SK-N-SH (cell line): ENCODE measurements at regions not wholly inside any gene's neighbourhood (a gene's known extent, or its start where the extent isn't known, plus 50 kb on each side); places are given as distances from the start of the nearest gene placed in this dataset.

Experiments used
- CTCF ChIA-PET: fragments of 300-600, 350-600 bp; formaldehyde crosslinking; extraction: SDS; loops from one replicate; lab custom pipeline; 2021; lab: Yijun Ruan, JAX
- POLR2A ChIA-PET: fragments of 350-600 bp; sonication (Branson Sonifier 250); formaldehyde crosslinking; extraction: SDS; loops from one replicate; lab custom pipeline; 2020; ENCODE audit warnings: antibody characterized with exemption, inconsistent platforms; lab: Yijun Ruan, JAX
- DNase-seq: peaks from one replicate; pipeline ENCODE4 v3.0.0; 2012
- H2AFZ ChIP-seq: fragments of 200-600 bp; sonication (generic); 2 replicates; pipeline ENCODE4 v1.8.1; 2016; ENCODE audit warnings: antibody characterized with exemption, mild to moderate bottlenecking, low read depth
- H3F3A ChIP-seq: fragments of 200-600 bp; sonication (generic); replicated peaks from 2 replicates; pipeline ENCODE3; 2016; ENCODE audit warnings: antibody characterized with exemption, mild to moderate bottlenecking; ENCODE audit not compliant: insufficient read depth
- H3K27ac ChIP-seq, 2 experiments: fragments of 200-500 bp in 1 of 2; fragments of 200-600 bp in 1 of 2; sonication (Bioruptor generic) in 1 of 2; sonication (generic), shearing (Covaris generic) in 1 of 2; 2 replicates each; pipeline versions ENCODE4 v1.5.1 to v1.6.1; 2014 to 2016; ENCODE audit warnings: low read depth in 2 of 2, inconsistent platforms in 1 of 2, low read length in 1 of 2, mild to moderate bottlenecking in 1 of 2, mixed read lengths in 1 of 2
- H3K27me3 ChIP-seq: fragments of 200-600 bp; sonication (generic), shearing (Covaris generic); 2 replicates; pipeline ENCODE4 v1.6.1; 2016; ENCODE audit warnings: mixed run types; ENCODE audit not compliant: insufficient read depth
- H3K36me3 ChIP-seq, 2 experiments: fragments of 200-500 bp in 1 of 2; fragments of 200-600 bp in 1 of 2; sonication (Bioruptor generic) in 1 of 2; sonication (generic) in 1 of 2; replicated peaks in 1 of 2; 2 replicates each; pipeline versions ENCODE3 to v1.5.1; 2014 to 2016; ENCODE audit warnings: low read length in 1 of 2, mild to moderate bottlenecking in 1 of 2; ENCODE audit not compliant: insufficient read depth in 2 of 2, control insufficient read depth in 1 of 2
- H3K4me1 ChIP-seq, 2 experiments: fragments of 200-500 bp in 1 of 2; fragments of 200-600 bp in 1 of 2; sonication (Bioruptor generic) in 1 of 2; sonication (generic), shearing (Covaris generic) in 1 of 2; 2 replicates each; pipeline versions ENCODE4 v1.5.1 to v1.6.1; 2014 to 2016; ENCODE audit warnings: low read depth in 1 of 2, low read length in 1 of 2, mixed run types in 1 of 2; ENCODE audit not compliant: insufficient read depth in 2 of 2, control insufficient read depth in 1 of 2
- H3K4me2 ChIP-seq: fragments of 200-600 bp; sonication (generic), shearing (Covaris generic); 2 replicates; pipeline ENCODE4 v1.6.1; 2017; ENCODE audit warnings: mixed run types
- H3K4me3 ChIP-seq, 2 experiments: fragments of 200-500 bp in 1 of 2; fragments of 200-600 bp in 1 of 2; sonication (Bioruptor generic) in 1 of 2; sonication (generic), shearing (Covaris generic) in 1 of 2; 2 replicates each; pipeline versions ENCODE4 v1.5.1 to v1.8.1; 2014 to 2016; ENCODE audit warnings: low read depth in 2 of 2, inconsistent platforms in 1 of 2, low read length in 1 of 2, mild to moderate bottlenecking in 1 of 2, mixed read lengths in 1 of 2, moderate library complexity in 1 of 2
- H3K79me2 ChIP-seq: fragments of 200-600 bp; sonication (generic); 2 replicates; pipeline ENCODE4 v1.8.1; 2017; ENCODE audit warnings: mild to moderate bottlenecking; ENCODE audit not compliant: insufficient read depth
- H3K9ac ChIP-seq: fragments of 200-600 bp; sonication (generic); 2 replicates; pipeline ENCODE4 v1.6.1; 2017; ENCODE audit warnings: mixed run types
- H3K9me2 ChIP-seq: fragments of 200-600 bp; sonication (generic); 2 replicates; pipeline ENCODE4 v1.6.1; 2017; ENCODE audit warnings: mixed run types
- H3K9me3 ChIP-seq: fragments of 200-600 bp; sonication (generic); 2 replicates; pipeline ENCODE4 v1.6.1; 2017; ENCODE audit warnings: mixed run types, mild to moderate bottlenecking, moderate library complexity
- H4K20me1 ChIP-seq: fragments of 200-600 bp; sonication (generic); 2 replicates; pipeline ENCODE4 v1.6.1; 2017; ENCODE audit warnings: mild to moderate bottlenecking, mixed run types; ENCODE audit not compliant: insufficient read depth
- ELF1 ChIP-seq: IDR thresholded peaks from 2 replicates; pipeline ENCODE4 v1.4.0; 2012
- EP300 ChIP-seq, 2 experiments: IDR thresholded peaks; 2 replicates each; pipeline versions ENCODE4 v1.4.0 to v1.6.1; 2012; ENCODE audit warnings: borderline replicate concordance in 1 of 2, low read depth in 1 of 2, low read length in 1 of 2
- FOSL2 ChIP-seq: IDR thresholded peaks from 2 replicates; pipeline ENCODE4 v1.4.0; 2012; ENCODE audit warnings: low read depth, mild to moderate bottlenecking, moderate library complexity, borderline replicate concordance
- GABPA ChIP-seq: IDR thresholded peaks from 2 replicates; pipeline ENCODE4 v1.4.0; 2012; ENCODE audit warnings: low read depth, mild to moderate bottlenecking
- GATA2 ChIP-seq: sonication (generic); formaldehyde crosslinking; IDR thresholded peaks from 2 replicates; pipeline ENCODE4 v1.5.0; 2020; ENCODE audit warnings: mild to moderate bottlenecking, missing genetic modification reagents
- IRF3 ChIP-seq: fragments of 150-350 bp; IDR thresholded peaks from 2 replicates; pipeline ENCODE4 v1.6.1; 2016; ENCODE audit warnings: mild to moderate bottlenecking, low read depth, low read length
- JUND ChIP-seq: IDR thresholded peaks from 2 replicates; pipeline ENCODE4 v1.4.0; 2012
- MEF2A ChIP-seq: IDR thresholded peaks from 2 replicates; pipeline ENCODE4 v1.4.0; 2012; ENCODE audit warnings: low read depth, borderline replicate concordance
- NFIC ChIP-seq: IDR thresholded peaks from 2 replicates; pipeline ENCODE4 v1.4.0; 2012; ENCODE audit warnings: borderline replicate concordance
- NRF1 ChIP-seq: IDR thresholded peaks from 2 replicates; pipeline ENCODE4 v1.6.1; 2012; ENCODE audit warnings: low read depth, mild to moderate bottlenecking, low read length
- PBX3 ChIP-seq: IDR thresholded peaks from 2 replicates; pipeline ENCODE4; 2012
- RAD21 ChIP-seq: IDR thresholded peaks from 2 replicates; pipeline ENCODE4 v1.6.1; 2012; ENCODE audit warnings: mild to moderate bottlenecking, low read length
- REST ChIP-seq: IDR thresholded peaks from 2 replicates; pipeline ENCODE4 v1.6.1; 2012; ENCODE audit warnings: mild to moderate bottlenecking, low read depth, low read length, moderate library complexity
- RFX5 ChIP-seq: IDR thresholded peaks from 2 replicates; pipeline ENCODE4 v1.6.1; 2012; ENCODE audit warnings: mild to moderate bottlenecking, improper control_type of control experiment, low read length
- RXRA ChIP-seq: IDR thresholded peaks from 2 replicates; pipeline ENCODE4 v1.4.0; 2012; ENCODE audit warnings: low read depth, mild to moderate bottlenecking, borderline replicate concordance
- SIN3A ChIP-seq: IDR thresholded peaks from 2 replicates; pipeline ENCODE4 v1.6.1; 2012; ENCODE audit warnings: low read depth, mild to moderate bottlenecking, low read length, moderate library complexity, borderline replicate concordance
- TCF12 ChIP-seq: IDR thresholded peaks from 2 replicates; pipeline ENCODE4 v1.4.0; 2012
- YY1 ChIP-seq: IDR thresholded peaks from 2 replicates; pipeline ENCODE4 v1.4.0; 2012; ENCODE audit warnings: low read depth, mild to moderate bottlenecking
- ZBTB33 ChIP-seq: IDR thresholded peaks from 2 replicates; pipeline ENCODE4 v1.4.0; 2012; ENCODE audit warnings: low read depth, borderline replicate concordance
- WGBS: methylation state at CpG from one replicate; pipeline ENCODE4 v1.1.6; 2017; ENCODE audit warnings: low lambda C conversion rate; 5-methylcytosine and 5-hydroxymethylcytosine counted together

- 37% methylated on average over 3 of the region's 3 CpGs for WGBS
- no peaks in the 10 kb centered on the region for H3K9me3 ChIP-seq
- ChIA-PET CTCF (no interaction called here), POLR2A (no interaction called here)
- H3K4me2 ChIP-seq, result no peak overlapping the region
- no peak overlapping the region for H2AFZ ChIP-seq
- 0 out of 4 replicates have a peak, but pooled peaks cover 0 to 5% of the 10 kb centered on the region in 2 experiments for H3K4me1 ChIP-seq
- no peaks in the 10 kb centered on the region for H3K79me2 ChIP-seq
- H3F3A ChIP-seq, result no peaks in the 10 kb centered on the region
- no peak overlapping the region for H3K9ac ChIP-seq
- H3K27me3 ChIP-seq, result no peaks in the 10 kb centered on the region
- H3K36me3 ChIP-seq, result no peaks in the 10 kb centered on the region
- DNase-seq, result no peak
- no peaks in the 10 kb centered on the region for H4K20me1 ChIP-seq
- no peak for TF ChIP-seq ZBTB33
- TF ChIP-seq TCF12, result no peak
- no peak for TF ChIP-seq EP300 (IDR thresholded peaks at IDR 0.05; ENCODE audit: borderline replicate concordance in 1 of 2, low read depth in 1 of 2, low read length in 1 of 2)
- TF ChIP-seq REST, result no peak
- TF ChIP-seq NFIC, result no peak
- no peak for TF ChIP-seq FOSL2
- no peak for TF ChIP-seq ELF1
- TF ChIP-seq PBX3, result no peak
- no peak for TF ChIP-seq GATA2 (CRISPR knock-in tag)
- no peak for TF ChIP-seq NRF1
- TF ChIP-seq IRF3, result no peak
- TF ChIP-seq RFX5, result no peak
- no peak for TF ChIP-seq JUND
- TF ChIP-seq YY1, result no peak
- TF ChIP-seq RAD21, result no peak
- TF ChIP-seq MEF2A, result no peak
- TF ChIP-seq GABPA, result no peak
- TF ChIP-seq SIN3A, result no peak
- TF ChIP-seq RXRA, result no peak
- H3K4me3 ChIP-seq, result no peak overlapping the region
- H3K27ac ChIP-seq, result no peak overlapping the region
- H3K9me2 ChIP-seq, result no peaks in the 10 kb centered on the region
Measured at GRCh38 chr9:18349530-18349929, 124.4 kb upstream of the ADAMTSL1 start.
